HG02973 (cell line): ENCODE measurements at regions not wholly inside any gene's neighbourhood (a gene's known extent, or its start where the extent isn't known, plus 50 kb on each side); places are given as distances from the start of the nearest gene placed in this dataset.
"Not testable (repeated sequence)": the region's sequence is repeated elsewhere in the genome, so short reads cannot be mapped to it uniquely, and the experiment has no call there.

Source experiments
- ATAC-seq: cut with Tn5 transposase; IDR thresholded peaks from one replicate; pipeline ENCODE4 v1.9.1; 2021; ENCODE audit warnings: moderate library complexity; ENCODE audit not compliant: unreplicated experiment

DNA sequence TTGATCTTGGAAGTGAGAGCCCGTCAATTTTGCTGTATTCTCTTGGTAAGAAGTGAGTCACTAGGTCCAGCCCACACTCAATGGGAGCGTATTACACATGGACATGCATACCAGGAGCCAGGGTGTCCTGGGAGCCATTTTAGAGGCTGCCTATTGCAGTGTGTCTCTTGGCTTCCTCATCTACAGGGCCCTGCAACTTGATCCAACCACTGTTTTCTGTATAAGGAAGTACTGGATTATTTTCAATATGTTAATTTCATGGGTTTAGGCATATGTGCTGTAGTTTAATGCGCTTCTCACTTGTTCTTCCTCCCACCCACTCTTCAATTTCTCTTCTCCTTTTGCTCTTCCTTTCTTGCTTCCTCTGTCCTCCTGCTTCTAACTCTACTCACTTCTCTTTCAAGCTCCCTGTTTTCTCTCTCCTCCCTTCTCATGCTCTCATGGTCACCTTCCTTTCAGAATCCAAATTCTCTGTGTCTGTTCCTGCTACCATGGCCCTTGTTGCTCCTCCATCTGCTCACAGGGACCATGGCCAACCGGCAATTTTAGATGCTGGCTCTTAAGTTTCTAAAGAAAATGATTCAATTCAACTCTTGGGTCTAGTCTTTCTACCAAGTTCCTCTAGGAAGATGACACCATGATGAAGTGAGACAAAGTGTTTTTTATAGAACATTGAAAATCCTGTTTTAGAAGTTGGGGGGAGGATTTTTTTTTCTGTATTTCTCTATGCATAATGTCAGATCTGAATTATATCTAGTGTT is 152.0 kb upstream of the ZEB2 start:
- no peak for ATAC-seq

DNA sequence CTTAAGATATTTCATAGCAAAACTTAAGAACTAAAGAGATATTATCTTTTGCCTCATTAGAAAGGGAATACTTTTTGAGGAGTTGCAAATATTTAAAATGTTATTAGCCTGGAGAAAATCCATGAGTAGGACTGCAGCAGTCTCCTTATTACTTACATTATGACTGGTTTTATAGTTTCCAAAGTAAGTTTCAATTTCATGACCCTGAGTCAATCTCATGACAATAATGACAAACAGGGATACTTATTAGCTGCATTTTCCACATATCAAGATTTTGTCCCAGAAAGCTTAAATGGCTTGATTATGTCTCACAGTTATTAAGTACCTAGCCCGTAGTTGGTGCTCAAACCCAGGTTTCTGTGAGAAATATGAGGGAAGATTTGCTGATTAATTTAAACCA is 150.8 kb upstream of the ZEB2 start:
- ATAC-seq: no peak

DNA sequence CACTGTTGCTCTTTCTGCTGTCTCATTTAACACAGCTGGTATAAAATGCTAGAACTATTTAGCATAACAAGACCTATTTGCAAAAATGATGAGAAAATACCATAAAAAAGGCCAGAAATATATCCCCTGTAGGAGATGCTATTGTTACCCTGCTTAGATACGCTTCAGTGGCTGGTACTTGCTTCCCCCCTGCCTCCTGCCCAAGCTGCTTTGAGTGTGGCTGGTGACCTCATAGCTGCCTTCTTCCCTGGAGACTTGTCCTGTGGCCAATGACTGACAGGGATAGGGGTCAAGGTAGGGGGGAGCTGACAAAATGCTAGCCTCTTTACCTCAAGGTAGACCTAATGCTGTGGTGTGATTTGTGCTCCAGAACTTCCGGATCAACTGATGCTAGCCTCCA is 150.2 kb upstream of the ZEB2 start:
- no peak for ATAC-seq

DNA sequence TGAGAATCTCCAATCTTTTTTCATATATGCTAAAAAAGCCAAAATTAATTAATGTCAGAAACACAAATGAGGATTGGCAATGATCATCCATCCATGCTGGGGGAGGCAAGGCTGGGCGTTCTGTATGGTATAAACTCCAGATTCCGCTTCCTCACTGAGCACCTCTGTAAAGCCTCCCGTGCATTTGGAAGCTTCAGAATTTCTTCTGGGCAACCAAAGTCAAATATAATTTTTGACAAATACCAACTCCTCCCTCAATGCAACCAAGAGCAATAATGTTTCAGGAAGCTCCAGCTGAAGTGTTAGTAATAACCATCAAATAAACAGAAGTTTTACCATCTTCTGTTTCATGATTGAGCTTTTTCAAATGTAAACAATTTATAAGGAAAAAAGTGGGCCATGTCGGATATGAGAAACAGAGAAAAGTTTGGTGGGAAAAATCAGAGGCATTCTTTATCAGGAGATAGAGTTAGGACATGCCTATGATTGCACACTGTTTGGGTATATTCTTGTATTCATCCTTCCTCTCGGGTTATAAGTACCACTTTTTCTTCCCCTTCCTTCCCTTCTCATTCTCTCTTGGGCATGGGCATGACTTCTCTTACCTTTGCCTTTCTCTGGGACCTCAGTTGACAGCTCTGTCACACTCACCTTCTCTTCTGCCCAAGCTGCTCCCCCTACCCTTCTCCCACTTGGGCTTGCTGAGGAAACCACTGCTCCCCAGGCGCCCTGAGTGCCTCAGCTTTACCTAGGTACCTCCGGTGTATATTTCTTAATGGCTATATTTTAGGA is 149.5 kb upstream of the ZEB2 start:
- no peak for ATAC-seq

DNA sequence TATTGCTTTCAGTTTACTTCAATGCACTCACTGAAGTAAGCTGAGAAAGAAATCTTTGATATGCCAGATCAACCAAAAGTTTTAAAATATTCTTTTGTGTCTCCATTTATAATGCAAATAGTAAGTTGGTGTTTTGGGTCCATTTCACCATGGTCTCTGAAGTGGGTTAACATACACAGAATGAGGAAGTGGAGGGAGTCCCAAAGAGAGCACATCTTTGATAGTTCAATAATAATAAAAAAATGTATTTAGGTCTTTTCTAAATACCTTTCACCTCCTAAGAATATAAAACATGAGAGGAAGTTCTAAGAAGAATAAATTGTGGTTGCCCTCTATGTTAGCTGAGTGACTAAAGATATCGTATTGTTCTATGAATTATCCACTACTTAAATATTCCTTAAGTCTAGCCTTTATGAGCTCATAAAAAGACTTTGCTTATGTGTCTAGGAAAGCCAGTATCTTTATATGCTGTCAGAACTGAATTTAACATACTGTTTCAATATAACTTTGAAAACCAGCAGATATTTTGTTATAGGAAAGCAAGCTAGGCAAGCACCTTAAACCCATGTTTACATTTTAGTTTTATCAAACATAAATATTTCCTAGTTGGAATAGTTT is 148.7 kb upstream of the ZEB2 start:
- no peak for ATAC-seq

DNA sequence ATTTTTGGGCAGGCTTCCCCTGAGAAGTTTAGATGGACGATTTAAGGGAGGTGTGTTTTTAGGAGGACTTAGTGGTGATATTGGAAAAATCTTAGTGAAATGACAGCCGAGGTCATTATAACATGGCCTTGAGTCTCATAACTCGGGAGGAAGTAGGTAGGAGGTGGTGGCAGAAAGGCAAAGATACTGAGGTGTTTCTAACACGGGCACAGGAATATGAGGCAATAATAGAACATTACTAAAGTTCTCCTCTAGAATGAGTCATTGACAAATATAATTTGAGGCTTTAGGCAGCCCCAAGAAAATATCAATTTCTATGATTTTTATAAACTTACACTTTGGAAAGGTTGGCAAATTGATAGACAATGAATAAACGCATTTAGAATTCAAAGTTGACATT is 146.1 kb upstream of the ZEB2 start:
- ATAC-seq: no peak

DNA sequence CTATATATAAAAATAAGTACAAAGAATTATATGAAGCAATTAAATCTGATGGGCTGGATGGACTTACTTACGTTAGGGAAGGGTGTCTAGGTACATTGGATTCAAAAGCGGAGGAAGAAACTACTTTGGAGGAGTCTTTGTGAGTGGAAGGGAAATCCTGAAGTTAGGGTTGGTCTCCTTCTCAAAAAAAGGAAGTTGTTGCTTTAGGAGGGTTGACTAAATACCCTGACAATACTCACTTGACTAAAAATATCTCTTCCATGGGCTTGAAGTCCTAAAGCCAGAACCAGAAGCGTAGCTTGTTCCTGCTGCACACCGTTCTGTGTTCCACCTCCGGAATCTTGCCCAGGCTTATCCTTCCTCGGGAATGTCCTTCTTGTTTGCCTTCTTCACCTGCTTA is 143.3 kb upstream of the ZEB2 start:
- no peak for ATAC-seq

DNA sequence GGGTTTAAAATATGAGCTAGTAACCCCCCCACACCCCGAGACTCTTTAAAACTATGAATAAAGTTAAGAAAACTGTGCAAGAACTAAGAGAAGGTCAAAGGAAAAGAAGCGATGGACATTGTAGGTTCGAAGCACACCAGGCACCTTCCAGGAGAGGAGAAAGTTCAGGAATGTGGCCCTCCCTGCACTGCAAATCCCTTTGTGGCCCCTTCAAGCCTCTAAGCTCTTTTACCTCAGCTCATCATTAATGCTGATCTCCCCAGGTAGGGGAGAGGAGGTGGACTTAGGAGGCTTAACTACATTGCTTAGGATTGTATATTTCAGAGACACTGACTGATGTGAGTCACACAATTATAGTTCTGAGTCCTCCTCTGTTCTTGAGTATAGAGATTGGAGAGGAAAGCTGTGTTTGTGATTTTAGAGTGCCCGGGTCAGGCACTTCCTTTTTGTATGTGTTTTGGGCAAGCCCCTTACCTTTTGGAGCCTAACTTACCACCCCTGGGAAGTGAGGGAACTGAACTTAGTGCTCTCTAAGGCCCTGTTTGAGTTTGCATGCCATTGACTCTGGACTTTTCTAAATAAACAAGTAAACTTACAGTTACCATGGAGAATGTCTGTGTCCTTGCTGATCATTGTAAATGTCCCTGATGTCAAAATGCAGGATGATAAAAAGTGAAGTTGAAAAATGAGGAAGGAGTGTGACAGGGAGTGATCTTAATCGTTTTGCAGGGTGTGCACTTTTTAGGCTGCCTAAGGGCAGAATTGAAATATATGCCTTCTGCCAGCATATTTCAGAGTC is 140.8 kb upstream of the ZEB2 start:
- no peak for ATAC-seq

DNA sequence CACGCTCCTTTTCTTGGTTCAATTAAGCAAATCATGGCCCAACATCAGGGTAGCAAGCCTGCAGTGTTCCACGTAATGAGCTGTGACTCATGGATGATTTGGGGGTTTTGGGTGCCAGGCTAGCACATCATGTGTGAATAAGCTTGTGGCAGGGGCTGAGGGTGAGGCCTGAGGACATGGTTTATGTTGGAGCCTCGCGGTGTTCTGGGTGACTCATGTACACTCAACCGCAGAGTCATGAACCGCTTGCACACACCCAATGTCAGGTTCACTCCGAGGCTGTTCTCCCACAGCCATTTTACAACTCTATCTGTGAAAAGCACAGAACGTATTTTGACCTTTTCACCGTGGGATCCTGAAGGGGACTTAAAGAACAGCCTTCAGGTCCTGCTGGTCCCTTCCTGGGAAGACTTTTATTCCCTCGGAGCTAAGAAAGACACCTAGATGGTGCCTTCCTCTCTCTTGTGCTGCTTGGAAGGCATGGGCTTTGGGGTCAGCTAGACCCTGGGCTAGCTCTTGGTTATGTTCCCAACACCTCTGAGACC is 139.9 kb upstream of the ZEB2 start:
- ATAC-seq: no peak

DNA sequence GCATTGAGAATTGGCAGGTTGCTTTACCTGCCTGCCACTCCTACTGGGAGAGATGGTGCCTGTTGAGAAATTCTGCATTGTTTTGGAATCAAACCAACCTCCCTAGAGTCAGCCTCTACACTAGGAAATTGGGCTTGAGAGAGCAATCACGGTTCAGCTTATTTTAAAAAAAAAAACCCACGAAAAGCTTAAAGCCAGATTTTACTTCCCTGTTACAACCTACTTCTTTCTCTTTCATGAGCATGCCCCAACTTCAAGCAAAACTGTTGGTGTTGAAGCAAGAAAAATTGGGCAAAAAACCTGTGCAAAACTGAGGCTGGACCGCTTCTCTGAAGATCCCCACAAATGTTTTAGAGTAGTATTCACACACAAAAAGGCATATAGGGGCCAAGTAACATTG is 134.6 kb upstream of the ZEB2 start:
- ATAC-seq: no peak

DNA sequence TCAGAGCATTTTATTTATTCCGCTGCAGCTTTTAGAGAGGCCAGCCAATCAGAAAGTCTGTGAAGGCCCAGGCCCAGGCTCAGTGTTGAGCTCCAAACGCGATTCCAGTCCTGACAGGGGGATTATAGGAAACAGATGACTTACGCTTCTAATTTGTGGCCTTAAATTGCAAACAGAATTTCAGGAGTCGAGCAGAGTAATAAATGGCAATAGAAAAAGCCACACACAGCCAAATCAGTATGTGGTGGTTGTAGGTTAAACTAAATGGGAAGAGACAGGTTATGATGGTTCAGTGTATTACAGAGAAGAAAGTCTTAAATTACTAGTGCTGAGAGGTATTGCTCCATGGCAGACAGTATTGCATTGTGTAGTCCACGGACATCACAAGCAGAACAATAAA is 131.0 kb upstream of the ZEB2 start:
- no peak for ATAC-seq

DNA sequence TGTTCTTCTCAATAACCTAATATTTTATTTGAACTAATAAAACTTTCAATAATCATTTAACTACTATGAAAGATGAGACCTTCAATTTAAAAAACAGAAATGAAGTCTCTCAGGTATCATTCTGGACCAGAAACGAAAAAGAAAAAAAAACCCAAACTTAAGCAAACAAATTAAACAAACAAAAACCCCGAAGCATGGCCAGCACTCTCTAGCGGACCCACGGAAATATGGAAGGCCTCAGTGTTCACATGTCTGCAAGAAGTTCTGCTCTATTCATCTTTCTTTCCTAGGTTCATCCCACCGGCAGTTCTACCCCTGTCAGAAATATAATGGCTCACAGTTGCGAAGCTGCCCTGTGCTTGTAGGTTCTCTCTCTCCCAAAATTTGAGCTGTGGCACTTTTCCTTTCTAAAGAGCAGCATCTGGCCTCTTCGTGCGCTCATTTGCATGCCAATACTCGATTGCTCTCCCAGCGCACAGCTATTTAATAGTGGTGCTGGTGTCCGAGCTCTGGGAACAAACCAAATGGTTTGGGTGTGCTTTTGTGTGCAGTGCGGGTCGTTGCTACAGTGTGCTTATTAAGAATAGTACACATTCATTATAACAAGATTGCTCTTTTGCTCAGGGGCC is 129.0 kb upstream of the ZEB2 start:
- no peak for ATAC-seq

DNA sequence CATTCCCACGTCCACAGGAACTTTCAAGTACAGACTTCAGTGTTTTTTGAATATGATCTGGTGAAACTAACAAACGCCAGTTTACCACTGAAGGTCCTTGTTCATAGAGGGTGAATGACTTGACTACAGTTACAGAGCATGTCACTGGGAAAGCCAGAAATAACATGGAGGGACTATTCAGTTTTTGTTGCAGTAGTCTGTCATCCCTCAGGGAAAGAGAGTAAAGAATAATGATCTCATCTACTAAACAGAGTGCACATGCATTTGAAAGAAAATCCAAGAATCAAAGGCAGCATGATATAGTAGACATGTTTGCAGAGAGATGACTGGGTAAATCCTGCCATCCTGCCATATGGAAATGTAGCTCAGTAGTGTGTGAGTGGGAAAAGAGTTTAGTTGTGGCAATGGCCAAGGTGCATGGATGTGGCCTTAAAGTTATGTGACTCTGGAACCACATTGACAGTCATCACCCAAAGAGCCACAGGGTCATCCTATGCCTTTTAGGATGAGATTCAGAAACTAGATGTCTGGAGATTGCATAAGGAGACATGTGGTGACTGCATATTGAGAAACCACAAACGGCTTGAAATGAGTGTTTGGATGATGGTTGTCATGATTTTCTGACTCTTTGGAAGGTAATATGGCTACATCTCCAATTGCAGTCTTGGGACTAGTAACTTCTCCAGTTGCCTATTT is 125.3 kb upstream of the ZEB2 start:
- ATAC-seq: no peak

DNA sequence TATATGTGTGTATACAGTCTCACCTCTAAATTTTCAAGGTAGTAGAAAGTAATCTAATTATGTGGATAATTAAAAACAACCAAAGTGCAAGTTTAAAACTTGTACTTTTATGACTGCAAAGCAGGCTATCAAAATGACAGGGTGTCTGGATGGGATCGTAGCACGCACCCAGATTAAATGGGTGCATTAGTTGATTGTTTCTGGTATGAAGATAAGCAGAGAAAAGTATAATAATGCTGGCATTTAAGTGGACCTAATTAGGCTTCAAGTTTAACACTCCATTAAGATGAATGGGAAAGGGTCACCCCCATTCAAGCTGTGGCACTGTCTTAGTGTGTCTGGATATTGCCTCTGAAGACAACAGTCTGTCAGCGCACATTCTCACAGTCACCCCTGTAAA is 124.6 kb upstream of the ZEB2 start:
- no peak for ATAC-seq

DNA sequence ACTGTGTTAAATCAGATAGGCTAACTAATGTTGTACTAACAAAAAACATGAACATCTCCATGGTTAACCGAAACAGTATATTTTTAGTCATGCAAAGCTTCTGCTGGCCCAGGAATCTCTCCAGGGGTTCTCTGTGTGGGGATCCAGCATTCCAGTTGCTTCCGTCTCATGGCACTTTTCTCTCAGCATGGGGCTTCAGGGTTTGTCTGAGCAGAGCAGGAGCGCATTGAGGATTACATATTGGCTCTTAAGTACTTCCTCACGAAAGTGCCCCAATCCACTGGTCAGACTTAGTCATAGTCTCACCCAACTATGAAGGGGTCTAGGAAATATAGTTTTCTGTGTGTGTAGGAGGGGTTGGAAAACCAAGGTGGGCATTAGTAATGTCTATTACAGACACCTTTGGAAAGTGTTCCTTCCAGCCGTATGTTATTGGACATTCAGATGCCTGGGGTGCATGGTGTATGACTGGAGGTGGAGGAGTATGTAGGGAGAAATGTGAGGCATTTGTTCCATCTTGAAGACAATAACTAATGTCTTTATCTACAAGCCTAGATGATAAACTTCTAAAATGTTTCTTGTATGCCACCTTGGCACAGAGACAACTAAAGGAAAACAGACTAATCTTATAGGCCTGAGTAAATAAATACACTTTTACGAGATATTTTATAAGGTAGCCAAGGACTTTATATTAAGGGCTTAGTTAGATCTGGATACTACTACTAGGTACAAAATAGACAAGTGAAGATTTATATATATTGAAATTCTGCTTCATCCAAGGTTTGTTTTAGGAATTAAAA is 123.8 kb upstream of the ZEB2 start:
- no peak for ATAC-seq

DNA sequence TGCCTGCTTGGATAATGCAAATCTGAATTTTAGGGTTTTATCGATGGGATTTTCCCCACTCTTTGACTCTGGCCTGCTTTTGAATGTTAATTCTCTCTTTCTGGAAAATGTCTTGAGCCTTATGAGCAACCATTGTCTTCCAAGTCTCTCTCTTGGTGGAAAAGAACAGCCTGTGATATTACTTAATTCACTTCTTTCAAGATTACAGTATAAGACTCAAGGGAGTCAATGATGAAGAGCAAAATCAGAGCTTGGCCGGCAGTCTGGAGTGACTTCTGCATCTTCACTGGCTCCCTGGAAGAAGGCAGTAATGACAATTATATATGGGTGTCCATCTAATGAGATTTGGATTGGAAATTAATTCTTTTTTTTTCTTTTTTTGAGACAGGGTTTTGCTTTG is 122.9 kb upstream of the ZEB2 start:
- no peak for ATAC-seq

DNA sequence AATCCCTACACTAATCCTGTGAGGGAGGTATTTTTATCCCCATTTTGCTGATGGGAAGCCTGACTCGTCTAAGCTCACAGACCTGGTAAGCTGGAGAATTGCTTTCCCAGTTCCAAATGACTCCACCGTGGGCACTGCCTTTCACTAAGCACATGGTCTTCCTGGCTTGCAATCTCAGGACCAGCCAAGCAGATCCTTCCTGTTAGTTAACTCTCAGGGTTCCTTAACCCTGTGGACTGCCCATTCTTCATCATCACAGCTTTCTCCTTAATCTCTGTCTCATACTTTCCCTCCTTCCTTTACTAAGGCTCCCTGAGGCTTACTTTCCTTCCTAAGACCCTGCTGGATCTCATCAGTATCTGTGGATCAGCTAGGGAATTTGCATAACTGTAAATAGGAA is 122.2 kb upstream of the ZEB2 start:
- no peak for ATAC-seq

DNA sequence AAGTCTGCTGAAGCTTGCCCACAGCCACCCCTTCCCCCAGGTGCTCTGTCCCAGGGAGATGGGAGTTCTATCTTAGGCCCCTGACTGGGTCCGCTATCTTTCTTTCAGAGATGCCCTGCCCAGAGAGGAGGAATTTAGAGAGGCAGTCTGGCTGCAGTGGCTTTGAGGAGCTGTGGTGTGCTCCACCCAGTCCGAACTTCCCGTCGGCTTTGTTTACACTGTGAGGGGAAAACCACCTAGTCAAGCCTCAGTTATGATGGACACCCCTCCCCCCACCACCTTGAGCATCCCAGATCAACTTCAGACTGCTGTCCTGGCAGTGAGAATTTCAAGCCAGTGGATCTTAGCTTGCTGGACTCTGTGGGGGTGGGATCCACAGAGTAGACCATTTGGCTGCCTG is 118.3 kb upstream of the ZEB2 start:
- ATAC-seq: not testable (repeated sequence)

DNA sequence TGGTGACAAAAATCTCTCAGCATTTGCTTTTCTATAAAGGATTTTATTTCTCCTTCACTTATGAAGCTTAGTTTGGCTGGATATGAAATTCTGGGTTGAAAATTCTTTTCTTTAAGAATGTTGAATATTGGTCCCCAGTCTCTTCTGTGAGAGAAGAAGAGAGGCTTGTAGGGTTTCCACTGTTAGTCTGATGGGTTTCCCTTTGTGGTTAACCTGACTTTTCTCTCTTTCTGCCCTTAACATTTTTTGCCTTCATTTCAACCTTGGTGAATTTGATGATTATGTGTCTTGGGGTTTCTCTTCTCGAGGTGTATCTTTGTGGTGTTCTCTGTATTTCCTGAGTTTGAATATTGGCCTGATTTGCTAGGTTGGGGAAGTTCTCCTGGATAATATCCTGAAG is 116.9 kb upstream of the ZEB2 start:
- ATAC-seq: not testable (repeated sequence)
